ENCODE measurements at regions not wholly inside any gene's neighbourhood (a gene's known extent, or its start where the extent isn't known, plus 50 kb on each side); places are given as distances from the start of the nearest gene placed in this dataset.

- no peak for DNase-seq (ENCODE audit: low spot score)
Measured at GRCh38 chr2:226383461-226383860, 416.2 kb downstream of the IRS1 start.

- no peak for DNase-seq (ENCODE audit: low spot score)
Measured at GRCh38 chr2:226380679-226381078, 418.9 kb downstream of the IRS1 start.

GRCh38 chr2:226378753-226379705 lies 420.6 kb downstream of the IRS1 start:
- DNase-seq (ENCODE audit: low spot score) = no peak

- no peak for DNase-seq (ENCODE audit: low spot score)
Measured at GRCh38 chr2:226376516-226377180, 423.0 kb downstream of the IRS1 start.

- DNase-seq (ENCODE audit: low spot score) = no peak
Measured at GRCh38 chr2:226366920-226367319, 432.7 kb downstream of the IRS1 start.

- no peak for DNase-seq (ENCODE audit: low spot score)
Measured at GRCh38 chr2:226364217-226364616, 435.4 kb downstream of the IRS1 start.

- DNase-seq (ENCODE audit: low spot score) = no peak
Measured at GRCh38 chr2:226362980-226363379, 436.6 kb downstream of the IRS1 start.

GRCh38 chr2:226360658-226361057 lies 439.0 kb downstream of the IRS1 start:
- no peak for DNase-seq (ENCODE audit: low spot score)

GRCh38 chr2:226358688-226359087 lies 440.9 kb downstream of the IRS1 start:
- DNase-seq (ENCODE audit: low spot score) = no peak

GRCh38 chr2:226357816-226358215 lies 441.8 kb downstream of the IRS1 start:
- no peak for DNase-seq (ENCODE audit: low spot score)

- DNase-seq (ENCODE audit: low spot score) = no peak
Measured at GRCh38 chr2:226355600-226355999, 444.0 kb downstream of the IRS1 start.

GRCh38 chr2:226354434-226354833 lies 445.2 kb downstream of the IRS1 start:
- no peak for DNase-seq (ENCODE audit: low spot score)

GRCh38 chr2:226352941-226353560 lies 446.6 kb downstream of the IRS1 start:
- no peak for DNase-seq (ENCODE audit: low spot score)

- DNase-seq (ENCODE audit: low spot score) = no peak
Measured at GRCh38 chr2:226351711-226352110, 447.9 kb downstream of the IRS1 start.

GRCh38 chr2:226339616-226340015 lies 460.0 kb downstream of the IRS1 start:
- DNase-seq (ENCODE audit: low spot score) = no peak

GRCh38 chr2:226338825-226339224 lies 460.8 kb downstream of the IRS1 start:
- DNase-seq (ENCODE audit: low spot score) = no peak

GRCh38 chr2:226337941-226338600 lies 461.5 kb downstream of the IRS1 start:
- no peak for DNase-seq (ENCODE audit: low spot score)

GRCh38 chr2:226336283-226336682 lies 463.3 kb downstream of the IRS1 start:
- DNase-seq (ENCODE audit: low spot score) = no peak

- no peak for DNase-seq (ENCODE audit: low spot score)
Measured at GRCh38 chr2:226334981-226335720, 464.5 kb downstream of the IRS1 start.

- no peak for DNase-seq (ENCODE audit: low spot score)
Measured at GRCh38 chr2:226333388-226333787, 466.2 kb downstream of the IRS1 start.

GRCh38 chr2:226330206-226330605 lies 469.4 kb downstream of the IRS1 start:
- no peak for DNase-seq (ENCODE audit: low spot score)

GRCh38 chr2:226329180-226329579 lies 470.4 kb downstream of the IRS1 start:
- DNase-seq (ENCODE audit: low spot score) = no peak

All from hematopoietic multipotent progenitor cell treated with erythropoietin and hydrocortisone succinate and interleukin-3 and kit ligand, for 17 days (in vitro differentiated cells).